Dendritic cell treated with granulocyte-macrophage colony-stimulating factor and Interleukin-4, amounts not matched to agents 40 ng/mL and 50 ng/mL, for 4 days (primary cell): ENCODE measurements at regions not wholly inside any gene's neighbourhood (a gene's known extent, or its start where the extent isn't known, plus 50 kb on each side); places are given as distances from the start of the nearest gene placed in this dataset.

Experiments used
- H3K27ac Mint-ChIP-seq: one replicate; pipeline ENCODE4 v1.8.0; 2022; ENCODE audit warnings: mild to moderate bottlenecking, mixed read lengths
- H3K27me3 Mint-ChIP-seq: one replicate; pipeline ENCODE4 v1.8.0; 2022; ENCODE audit warnings: mild to moderate bottlenecking, mixed read lengths
- H3K36me3 Mint-ChIP-seq: one replicate; pipeline ENCODE4 v1.8.0; 2022; ENCODE audit warnings: low read depth, mixed read lengths
- H3K4me1 Mint-ChIP-seq: one replicate; pipeline ENCODE4 v1.8.0; 2022; ENCODE audit warnings: low read depth, mixed read lengths
- H3K4me3 Mint-ChIP-seq: one replicate; pipeline ENCODE4 v1.8.0; 2022; ENCODE audit warnings: mild to moderate bottlenecking, moderate library complexity, mixed read lengths
- H3K9me3 Mint-ChIP-seq: one replicate; pipeline ENCODE4 v1.8.0; 2022; ENCODE audit warnings: mixed read lengths
- intact Hi-C: fragments of 100-400 bp; cut with micrococcal nuclease; formaldehyde crosslinking; loops from one replicate; pipeline ENCODE4 v1.15.0; 2022

DNA sequence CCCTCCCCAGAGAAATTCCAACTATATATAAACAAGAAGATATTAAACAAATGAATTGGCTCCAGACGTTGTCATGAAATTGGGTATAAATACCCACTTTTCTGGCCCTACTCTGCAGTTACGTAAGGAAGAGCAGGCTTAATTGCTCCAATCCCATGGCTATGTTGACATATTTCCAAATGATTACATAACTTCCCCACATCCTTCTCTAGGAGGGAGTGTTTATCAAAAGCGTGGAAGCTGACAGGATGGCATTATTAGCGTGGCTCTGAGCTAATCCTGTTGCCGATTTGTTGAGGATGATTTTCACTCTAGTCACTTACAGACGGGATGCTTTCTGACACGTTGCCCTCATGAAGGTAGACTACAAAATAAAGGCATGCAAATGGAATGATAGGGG is 347.5 kb upstream of the TMCO5A start:
- H3K36me3 Mint-ChIP-seq, result no peaks in the 10 kb centered on the region
- intact Hi-C loops, result no loop called here
- H3K4me1 Mint-ChIP-seq, result no peaks in the 10 kb centered on the region
- peaks cover 78% of the 10 kb centered on the region for H3K9me3 Mint-ChIP-seq
- no peak overlapping the region for H3K4me3 Mint-ChIP-seq
- H3K27me3 Mint-ChIP-seq, result no peaks in the 10 kb centered on the region
- H3K27ac Mint-ChIP-seq, result no peak overlapping the region

DNA sequence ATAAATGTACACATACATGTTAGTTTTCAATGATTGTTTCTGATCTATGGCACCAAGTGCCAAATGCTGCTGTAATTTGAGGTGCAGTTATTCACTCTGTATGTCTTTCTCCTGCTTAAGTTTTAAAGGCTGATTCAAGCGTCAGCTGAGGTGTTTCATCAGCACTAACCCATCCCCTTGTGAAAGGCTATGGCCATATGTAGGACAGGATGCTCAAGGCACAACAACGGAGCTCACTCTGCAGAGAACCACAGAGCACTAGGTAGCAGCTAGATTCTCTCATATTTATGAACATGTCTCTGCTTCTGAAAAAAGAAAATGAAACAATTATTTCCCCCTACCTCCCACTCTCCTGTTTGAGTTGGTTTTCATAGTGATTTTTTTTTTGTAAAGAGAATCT is 340.0 kb upstream of the TMCO5A start:
- Mint-ChIP-seq H3K4me3 (no peak overlapping the region), H3K4me1 (no peaks in the 10 kb centered on the region), H3K36me3 (no peaks in the 10 kb centered on the region), H3K27ac (no peak overlapping the region), H3K27me3 (no peaks in the 10 kb centered on the region), H3K9me3 (peaks cover 10% of the 10 kb centered on the region)
- intact Hi-C loops, result no loop called here

DNA sequence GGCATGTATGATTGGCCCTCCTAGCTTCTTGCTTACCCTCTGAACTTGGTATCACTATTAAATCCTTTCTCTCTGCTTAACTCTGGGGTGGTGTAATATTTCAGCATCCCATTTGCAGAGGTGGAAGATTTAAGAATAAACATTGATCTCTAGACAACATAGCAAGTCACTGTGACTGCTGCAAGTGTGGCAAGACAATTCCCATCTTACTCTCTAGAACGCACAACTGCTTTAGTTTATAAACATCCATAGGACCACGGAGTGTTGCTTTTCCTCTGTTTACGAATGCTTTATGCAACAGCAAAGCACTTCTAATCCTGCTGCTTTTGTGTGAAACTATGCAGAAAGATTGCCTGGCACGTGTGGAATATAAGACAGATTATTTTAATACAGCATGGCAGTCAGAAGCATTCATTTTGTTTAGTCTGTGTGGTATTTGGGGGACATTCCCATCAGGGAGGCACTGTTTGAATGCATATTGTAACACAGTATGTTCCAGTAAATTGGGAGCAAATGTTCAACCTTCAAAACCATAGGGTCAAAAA is 338.9 kb upstream of the TMCO5A start:
- no peaks in the 10 kb centered on the region for H3K36me3 Mint-ChIP-seq
- intact Hi-C loops, result no loop called here
- no peak overlapping the region for H3K4me3 Mint-ChIP-seq
- H3K27ac Mint-ChIP-seq, result no peak overlapping the region
- no peaks in the 10 kb centered on the region for H3K27me3 Mint-ChIP-seq
- H3K4me1 Mint-ChIP-seq, result no peaks in the 10 kb centered on the region
- H3K9me3 Mint-ChIP-seq, result peaks cover 10% of the 10 kb centered on the region

DNA sequence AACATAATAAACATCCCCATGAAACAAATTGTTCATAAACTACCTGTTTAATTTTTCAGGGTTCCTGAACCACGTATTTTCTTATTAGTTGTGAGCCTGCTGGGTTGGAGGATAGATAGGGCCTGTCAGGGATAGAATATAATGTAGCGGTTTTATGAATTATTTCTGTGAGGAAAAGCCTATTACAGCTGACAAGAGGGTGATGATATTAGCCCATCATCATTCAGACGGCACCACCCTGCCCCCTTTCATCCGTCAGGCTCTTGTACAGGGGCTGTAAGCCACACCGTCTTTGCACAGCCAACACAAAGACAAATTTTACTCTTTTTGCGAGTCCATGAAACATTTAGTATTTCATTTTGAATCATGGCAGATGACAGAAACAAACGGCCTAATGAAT is 335.3 kb upstream of the TMCO5A start:
- H3K4me1 Mint-ChIP-seq, result no peaks in the 10 kb centered on the region
- no peak overlapping the region for H3K27ac Mint-ChIP-seq
- H3K27me3 Mint-ChIP-seq, result no peaks in the 10 kb centered on the region
- no peak overlapping the region for H3K4me3 Mint-ChIP-seq
- intact Hi-C loops, result no loop called here
- H3K36me3 Mint-ChIP-seq, result no peaks in the 10 kb centered on the region
- peaks cover 11% of the 10 kb centered on the region for H3K9me3 Mint-ChIP-seq

DNA sequence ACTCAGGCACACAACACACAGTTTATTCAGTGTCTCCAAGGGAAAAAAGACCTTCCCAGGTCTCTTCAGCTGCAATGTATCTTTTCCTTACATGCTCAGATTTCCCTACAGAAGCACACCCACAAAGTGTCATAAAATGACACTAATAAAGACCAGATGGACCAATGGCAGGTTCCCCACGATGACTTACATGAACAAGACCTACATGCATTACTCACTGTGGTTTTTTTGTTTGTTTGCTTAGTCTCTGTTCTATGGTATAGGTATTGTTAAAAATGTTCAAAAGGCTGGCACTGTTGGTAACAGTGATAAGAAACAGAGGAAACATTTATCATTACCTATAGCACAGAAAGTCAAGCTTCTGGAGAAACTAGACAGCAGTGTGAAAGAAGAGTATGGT is 318.2 kb upstream of the TMCO5A start:
- no peaks in the 10 kb centered on the region for H3K27me3 Mint-ChIP-seq
- no peaks in the 10 kb centered on the region for H3K36me3 Mint-ChIP-seq
- H3K9me3 Mint-ChIP-seq, result peaks cover 65% of the 10 kb centered on the region
- intact Hi-C loops, result no loop called here
- H3K4me1 Mint-ChIP-seq, result no peaks in the 10 kb centered on the region
- H3K4me3 Mint-ChIP-seq, result no peak overlapping the region
- H3K27ac Mint-ChIP-seq, result no peak overlapping the region

DNA sequence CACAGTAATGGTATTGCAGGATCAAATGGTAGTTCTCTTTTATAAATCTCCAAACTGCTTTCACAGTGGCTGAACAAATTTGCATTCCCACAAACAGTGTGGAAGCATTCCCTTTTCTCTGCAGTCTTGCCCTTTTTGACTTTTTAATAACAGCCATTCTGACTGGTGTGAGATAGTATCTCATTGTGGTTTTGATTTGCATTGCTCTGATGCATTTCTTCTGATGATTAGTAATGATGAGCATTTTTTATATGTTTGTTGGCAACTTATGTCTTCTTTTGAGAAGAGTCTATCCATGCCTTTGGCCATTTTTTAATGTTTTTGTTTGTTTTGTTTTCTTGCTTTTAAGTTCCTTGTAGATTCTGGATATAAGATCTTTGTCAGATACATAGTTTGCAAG is 316.1 kb upstream of the TMCO5A start:
- Mint-ChIP-seq H3K4me1 (no peaks in the 10 kb centered on the region), H3K4me3 (no peak overlapping the region), H3K9me3 (peaks cover 55% of the 10 kb centered on the region), H3K27ac (no peak overlapping the region), H3K27me3 (no peaks in the 10 kb centered on the region), H3K36me3 (no peaks in the 10 kb centered on the region)
- intact Hi-C loops, result no loop called here

DNA sequence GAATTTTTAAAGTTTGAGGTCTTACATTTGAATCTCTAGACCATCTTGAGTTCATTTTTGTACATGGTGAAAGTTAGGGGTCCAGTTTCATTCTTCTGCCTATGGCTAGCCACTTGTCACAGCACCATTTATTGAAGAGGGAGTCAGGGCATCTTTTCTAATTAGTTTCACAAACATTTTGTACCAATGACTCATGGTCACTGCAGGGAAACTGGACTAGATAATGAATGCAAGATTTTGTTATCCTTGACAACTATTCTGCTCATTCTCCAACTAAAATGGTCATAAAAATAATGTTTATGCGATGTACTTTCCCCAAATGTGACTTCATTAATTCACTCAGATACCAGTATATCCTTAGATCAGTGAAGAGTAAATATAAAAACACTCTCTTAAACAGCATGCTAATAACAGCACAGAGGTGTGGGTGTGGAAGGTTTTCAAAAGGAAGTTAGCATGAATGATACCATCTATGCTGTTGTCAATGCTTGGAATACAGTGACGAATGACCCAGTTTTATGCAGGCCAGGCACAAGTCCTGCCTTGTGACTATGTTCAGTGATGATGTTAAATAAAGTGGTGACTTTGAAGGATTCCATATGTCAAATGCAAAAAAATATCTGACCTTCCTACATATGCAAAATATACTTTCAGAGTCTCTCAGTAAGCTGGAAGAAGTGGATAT is 314.9 kb upstream of the TMCO5A start:
- Mint-ChIP-seq H3K4me1 (no peaks in the 10 kb centered on the region), H3K27ac (no peak overlapping the region), H3K9me3 (peaks cover 50% of the 10 kb centered on the region)

DNA sequence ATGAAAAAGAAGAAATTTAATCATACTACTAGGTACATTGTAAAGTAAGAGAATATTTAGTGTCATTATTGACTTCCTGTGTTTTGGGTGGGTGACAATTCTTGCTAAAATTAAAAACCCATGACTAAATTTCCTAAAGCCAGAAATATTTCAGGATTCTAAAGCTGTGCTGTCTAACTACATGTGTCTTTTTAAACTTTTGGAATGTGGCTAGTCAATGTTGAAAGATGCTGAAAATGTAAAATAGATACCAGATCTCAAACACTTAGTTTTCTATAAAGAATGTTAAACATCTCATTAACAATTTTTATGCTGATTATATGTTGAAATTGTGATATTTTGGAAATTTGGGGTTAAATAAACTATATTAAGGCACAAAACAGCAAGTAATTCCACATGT is 308.9 kb upstream of the TMCO5A start:
- Mint-ChIP-seq H3K9me3 (peaks cover 20% of the 10 kb centered on the region), H3K36me3 (no peaks in the 10 kb centered on the region), H3K4me3 (no peak overlapping the region), H3K27ac (no peak overlapping the region), H3K27me3 (no peaks in the 10 kb centered on the region), H3K4me1 (no peaks in the 10 kb centered on the region)
- intact Hi-C loops, result no loop called here

More for the DNA sequence above, 314.9 kb upstream of the TMCO5A start:
- H3K4me3 Mint-ChIP-seq, result no peak overlapping the region
- intact Hi-C loops, result no loop called here
- no peaks in the 10 kb centered on the region for H3K36me3 Mint-ChIP-seq
- no peaks in the 10 kb centered on the region for H3K27me3 Mint-ChIP-seq

DNA sequence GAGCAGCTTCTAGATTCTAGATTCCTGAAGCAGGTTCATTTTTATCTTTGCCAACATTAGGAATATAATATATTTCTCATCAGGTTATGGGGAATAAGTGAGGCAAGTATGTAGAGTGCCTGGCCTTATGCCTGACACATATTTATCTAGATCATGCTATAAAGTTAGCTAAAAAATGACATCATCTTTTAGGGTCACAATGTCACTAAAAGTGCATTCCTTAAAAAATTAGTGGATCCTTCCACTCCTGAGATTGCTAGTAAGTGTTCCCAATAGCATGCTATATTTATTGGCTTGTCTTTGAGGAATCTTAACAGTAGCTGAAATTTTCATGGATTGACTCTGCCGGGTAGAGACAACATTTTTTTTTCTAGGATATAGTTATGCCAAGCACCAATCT is 305.9 kb upstream of the TMCO5A start:
- H3K4me3 Mint-ChIP-seq, result no peak overlapping the region
- intact Hi-C loops, result no loop called here
- H3K27me3 Mint-ChIP-seq, result no peaks in the 10 kb centered on the region
- H3K27ac Mint-ChIP-seq, result no peak overlapping the region
- H3K4me1 Mint-ChIP-seq, result no peaks in the 10 kb centered on the region
- H3K9me3 Mint-ChIP-seq, result peaks cover 20% of the 10 kb centered on the region
- H3K36me3 Mint-ChIP-seq, result no peaks in the 10 kb centered on the region

DNA sequence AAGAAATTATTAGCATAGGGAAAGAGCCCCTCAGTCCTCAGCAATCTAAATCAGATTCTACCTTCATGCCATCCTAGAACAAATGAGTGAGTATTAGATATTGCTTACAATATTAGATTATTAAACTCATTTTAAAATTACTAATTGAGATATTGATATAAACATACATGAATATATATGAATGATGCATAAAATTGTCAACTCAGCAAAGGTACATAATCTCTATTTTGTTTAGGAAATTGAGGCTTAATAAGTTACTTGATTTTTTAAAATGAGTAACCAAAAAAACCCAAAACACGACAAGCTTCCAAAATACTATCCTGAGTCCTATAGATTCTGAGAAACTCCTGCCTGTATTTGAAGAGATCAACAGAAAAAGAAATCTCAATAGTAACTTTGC is 297.7 kb upstream of the TMCO5A start:
- H3K9me3 Mint-ChIP-seq, result peaks cover 9% of the 10 kb centered on the region
- no peaks in the 10 kb centered on the region for H3K27me3 Mint-ChIP-seq
- H3K4me3 Mint-ChIP-seq, result no peak overlapping the region
- intact Hi-C loops, result no loop called here
- no peak overlapping the region for H3K27ac Mint-ChIP-seq
- no peaks in the 10 kb centered on the region for H3K36me3 Mint-ChIP-seq
- H3K4me1 Mint-ChIP-seq, result no peaks in the 10 kb centered on the region

DNA sequence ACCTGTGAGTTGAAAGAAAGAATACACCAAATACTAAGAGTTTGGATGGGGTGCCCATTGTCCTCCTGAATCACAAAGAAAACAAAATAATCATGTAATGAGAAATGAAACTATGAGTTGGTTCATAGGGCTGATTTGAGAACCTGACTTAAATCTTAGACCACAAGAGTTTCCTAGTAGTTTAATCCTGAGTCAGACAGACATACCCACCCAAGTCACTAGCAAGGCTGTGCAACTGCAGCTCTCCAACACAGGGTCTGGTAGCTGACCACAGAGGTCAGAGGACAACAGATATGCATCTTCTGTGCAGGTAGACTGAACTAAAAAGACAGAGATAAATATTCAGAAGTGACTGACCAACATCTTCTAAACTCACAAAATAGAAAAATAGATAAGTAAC is 296.3 kb upstream of the TMCO5A start:
- Mint-ChIP-seq H3K9me3 (peaks cover 9% of the 10 kb centered on the region), H3K27ac (no peak overlapping the region), H3K36me3 (no peaks in the 10 kb centered on the region), H3K27me3 (no peaks in the 10 kb centered on the region), H3K4me3 (no peak overlapping the region), H3K4me1 (no peaks in the 10 kb centered on the region)
- intact Hi-C loops, result no loop called here

DNA sequence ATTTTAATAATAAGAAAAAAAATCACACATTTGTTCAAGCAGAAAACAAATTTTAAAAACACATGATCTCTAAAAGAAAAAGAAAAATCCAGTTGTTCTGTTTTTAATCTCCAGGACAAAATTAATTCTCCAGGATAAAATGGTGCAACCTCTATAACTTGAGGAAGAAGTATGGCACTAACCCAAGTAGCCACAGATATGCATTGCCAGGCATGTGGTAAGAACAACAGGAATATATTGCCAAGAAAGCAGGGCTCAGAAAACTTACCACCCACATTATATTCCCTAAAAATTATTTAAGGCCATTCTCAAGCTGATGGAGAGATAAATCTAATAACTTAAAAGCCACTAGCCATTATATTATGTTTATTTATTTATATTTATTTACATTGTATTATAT is 295.7 kb upstream of the TMCO5A start:
- Mint-ChIP-seq H3K4me3 (no peak overlapping the region), H3K4me1 (no peaks in the 10 kb centered on the region), H3K36me3 (no peaks in the 10 kb centered on the region), H3K9me3 (peaks cover 9% of the 10 kb centered on the region), H3K27ac (no peak overlapping the region), H3K27me3 (no peaks in the 10 kb centered on the region)
- intact Hi-C loops, result no loop called here

DNA sequence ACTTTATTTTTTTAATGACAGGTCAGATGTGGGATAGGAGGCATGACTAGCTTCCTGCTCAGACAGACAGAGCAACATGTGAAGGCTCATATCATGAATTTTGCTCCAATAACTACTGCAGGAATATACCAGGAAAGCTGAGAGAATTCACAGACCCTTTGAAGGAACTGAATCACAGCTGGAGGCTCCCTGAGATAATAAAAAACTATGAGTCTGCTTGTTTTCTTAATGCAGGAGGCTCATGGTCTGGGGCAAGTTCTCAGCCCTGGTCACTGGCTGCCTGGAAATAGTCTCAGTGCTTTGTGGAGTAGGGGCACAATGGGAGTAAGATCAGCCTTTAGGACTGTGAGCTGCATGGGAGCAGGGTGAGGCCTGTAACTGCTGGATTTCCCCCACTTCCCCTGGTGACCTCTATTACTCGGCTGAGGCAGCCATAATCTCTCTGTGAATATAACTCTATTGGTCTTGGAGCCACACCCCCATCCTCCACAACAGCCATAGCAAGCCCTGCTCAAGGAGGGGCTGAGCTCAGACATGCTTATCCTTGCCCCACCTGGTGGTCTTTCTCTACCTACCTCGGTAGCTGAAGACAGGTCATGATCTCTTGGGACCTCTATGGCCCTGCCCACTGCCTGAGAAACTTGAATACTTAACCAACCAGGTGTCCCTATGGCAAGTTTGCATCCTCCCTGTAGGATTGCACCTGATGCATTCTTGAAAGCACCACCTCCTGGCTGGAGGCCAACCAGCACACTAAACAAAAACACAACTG is 281.6 kb upstream of the TMCO5A start:
- no peak overlapping the region for H3K4me3 Mint-ChIP-seq

DNA sequence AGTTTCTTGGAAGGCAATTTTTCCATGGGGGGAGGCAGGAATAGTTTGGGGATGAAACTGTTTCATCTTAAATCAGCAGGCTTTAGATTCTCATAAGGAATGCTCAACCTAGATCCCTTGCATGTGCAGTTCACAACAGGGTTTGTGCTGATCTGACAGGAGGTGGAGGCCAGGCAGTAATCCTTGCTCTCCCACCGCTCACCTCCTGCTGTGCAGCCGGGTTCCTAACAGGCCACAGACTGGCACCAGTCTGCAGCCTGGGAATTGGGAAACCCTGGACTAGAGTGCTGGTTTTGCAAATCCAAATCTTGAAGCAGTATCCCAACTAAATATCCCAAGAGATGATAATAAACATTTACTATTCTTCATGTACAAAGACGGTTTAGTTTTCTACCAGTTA is 256.3 kb upstream of the TMCO5A start:
- no peak overlapping the region for H3K27ac Mint-ChIP-seq
- no peak overlapping the region for H3K4me3 Mint-ChIP-seq
- H3K9me3 Mint-ChIP-seq, result peaks cover under 1% of the 10 kb centered on the region
- intact Hi-C loops, result no loop called here
- H3K27me3 Mint-ChIP-seq, result no peaks in the 10 kb centered on the region
- H3K4me1 Mint-ChIP-seq, result no peaks in the 10 kb centered on the region
- no peaks in the 10 kb centered on the region for H3K36me3 Mint-ChIP-seq

More for the DNA sequence above, 281.6 kb upstream of the TMCO5A start:
- H3K27me3 Mint-ChIP-seq, result no peaks in the 10 kb centered on the region
- no peaks in the 10 kb centered on the region for H3K36me3 Mint-ChIP-seq
- intact Hi-C loops, result no loop called here
- H3K27ac Mint-ChIP-seq, result no peak overlapping the region
- peaks cover 53% of the 10 kb centered on the region for H3K9me3 Mint-ChIP-seq
- H3K4me1 Mint-ChIP-seq, result no peaks in the 10 kb centered on the region
